ENCODE measurements at regions not wholly inside any gene's neighbourhood (a gene's known extent, or its start where the extent isn't known, plus 50 kb on each side); places are given as distances from the start of the nearest gene placed in this dataset.

GRCh38 chr14:42424501-42424900 is 817.8 kb downstream of the LRFN5 start:
- H3K4me3 Mint-ChIP-seq (ENCODE audit: unreplicated experiment) = no peak overlapping the region
- no peaks in the 10 kb centered on the region for H3K36me3 Mint-ChIP-seq (ENCODE audit: low read depth)
- no peak overlapping the region for H3K27ac Mint-ChIP-seq (ENCODE audit: unreplicated experiment)
- TF ChIP-seq, protein P1, sequence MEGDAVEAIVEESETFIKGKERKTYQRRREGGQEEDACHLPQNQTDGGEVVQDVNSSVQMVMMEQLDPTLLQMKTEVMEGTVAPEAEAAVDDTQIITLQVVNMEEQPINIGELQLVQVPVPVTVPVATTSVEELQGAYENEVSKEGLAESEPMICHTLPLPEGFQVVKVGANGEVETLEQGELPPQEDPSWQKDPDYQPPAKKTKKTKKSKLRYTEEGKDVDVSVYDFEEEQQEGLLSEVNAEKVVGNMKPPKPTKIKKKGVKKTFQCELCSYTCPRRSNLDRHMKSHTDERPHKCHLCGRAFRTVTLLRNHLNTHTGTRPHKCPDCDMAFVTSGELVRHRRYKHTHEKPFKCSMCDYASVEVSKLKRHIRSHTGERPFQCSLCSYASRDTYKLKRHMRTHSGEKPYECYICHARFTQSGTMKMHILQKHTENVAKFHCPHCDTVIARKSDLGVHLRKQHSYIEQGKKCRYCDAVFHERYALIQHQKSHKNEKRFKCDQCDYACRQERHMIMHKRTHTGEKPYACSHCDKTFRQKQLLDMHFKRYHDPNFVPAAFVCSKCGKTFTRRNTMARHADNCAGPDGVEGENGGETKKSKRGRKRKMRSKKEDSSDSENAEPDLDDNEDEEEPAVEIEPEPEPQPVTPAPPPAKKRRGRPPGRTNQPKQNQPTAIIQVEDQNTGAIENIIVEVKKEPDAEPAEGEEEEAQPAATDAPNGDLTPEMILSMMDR (IDR thresholded peaks at IDR 0.05) = no peak
- DNase-seq (ENCODE audit: low spot score) = no peak
- no peaks in the 10 kb centered on the region for H3K9me3 Mint-ChIP-seq (ENCODE audit: low read depth)
- no peaks in the 10 kb centered on the region for H3K4me1 Mint-ChIP-seq (ENCODE audit: low read depth)
- H3K27me3 Mint-ChIP-seq (ENCODE audit: low read depth) = no peaks in the 10 kb centered on the region

GRCh38 chr14:42421377-42422078 is 814.9 kb downstream of the LRFN5 start:
- H3K27ac Mint-ChIP-seq (ENCODE audit: unreplicated experiment) = no peak overlapping the region
- H3K9me3 Mint-ChIP-seq (ENCODE audit: low read depth) = no peaks in the 10 kb centered on the region
- no peaks in the 10 kb centered on the region for H3K27me3 Mint-ChIP-seq (ENCODE audit: low read depth)
- H3K36me3 Mint-ChIP-seq (ENCODE audit: low read depth) = no peaks in the 10 kb centered on the region
- H3K4me3 Mint-ChIP-seq (ENCODE audit: unreplicated experiment) = no peak overlapping the region
- no peaks in the 10 kb centered on the region for H3K4me1 Mint-ChIP-seq (ENCODE audit: low read depth)
- TF ChIP-seq, protein P1 (IDR thresholded peaks at IDR 0.05) = no peak
- no peak for DNase-seq (ENCODE audit: low spot score)

GRCh38 chr14:42420071-42420470 is 813.4 kb downstream of the LRFN5 start:
- no peak overlapping the region for H3K4me3 Mint-ChIP-seq (ENCODE audit: unreplicated experiment)
- no peaks in the 10 kb centered on the region for H3K36me3 Mint-ChIP-seq (ENCODE audit: low read depth)

DNA sequence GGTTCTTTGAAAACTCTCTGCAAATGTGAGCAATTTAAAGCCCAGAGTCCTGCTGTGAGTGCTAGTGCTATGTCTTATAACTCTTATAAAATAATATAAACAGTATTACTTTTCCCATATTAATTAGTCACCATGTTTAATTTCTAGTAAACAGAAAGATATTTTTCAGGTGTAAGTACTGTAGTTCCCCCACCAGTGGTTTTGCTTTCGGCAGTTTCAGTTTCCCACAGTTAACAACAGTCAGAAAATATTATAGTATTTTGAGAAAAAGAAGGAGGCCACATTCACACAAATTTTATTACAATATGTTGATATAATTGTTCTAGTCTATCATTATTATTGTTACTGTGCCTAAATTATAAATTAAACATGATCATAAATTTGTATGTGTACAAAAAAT is 800.5 kb downstream of the LRFN5 start:
- no peak overlapping the region for H3K4me3 Mint-ChIP-seq (ENCODE audit: unreplicated experiment)
- H3K9me3 Mint-ChIP-seq (ENCODE audit: low read depth) = no peaks in the 10 kb centered on the region
- no peaks in the 10 kb centered on the region for H3K36me3 Mint-ChIP-seq (ENCODE audit: low read depth)
- TF ChIP-seq, protein P1 (IDR thresholded peaks at IDR 0.05) = no peak
- no peak for DNase-seq (ENCODE audit: low spot score)
- peaks cover 2% of the 10 kb centered on the region for H3K27me3 Mint-ChIP-seq (ENCODE audit: low read depth)
- no peak overlapping the region for H3K27ac Mint-ChIP-seq (ENCODE audit: unreplicated experiment)
- no peaks in the 10 kb centered on the region for H3K4me1 Mint-ChIP-seq (ENCODE audit: low read depth)

More at GRCh38 chr14:42420071-42420470, 813.4 kb downstream of the LRFN5 start:
- H3K27ac Mint-ChIP-seq (ENCODE audit: unreplicated experiment) = no peak overlapping the region
- DNase-seq (ENCODE audit: low spot score) = no peak
- H3K27me3 Mint-ChIP-seq (ENCODE audit: low read depth) = no peaks in the 10 kb centered on the region
- TF ChIP-seq, protein P1 (IDR thresholded peaks at IDR 0.05) = no peak
- no peaks in the 10 kb centered on the region for H3K9me3 Mint-ChIP-seq (ENCODE audit: low read depth)
- H3K4me1 Mint-ChIP-seq (ENCODE audit: low read depth) = no peaks in the 10 kb centered on the region

DNA sequence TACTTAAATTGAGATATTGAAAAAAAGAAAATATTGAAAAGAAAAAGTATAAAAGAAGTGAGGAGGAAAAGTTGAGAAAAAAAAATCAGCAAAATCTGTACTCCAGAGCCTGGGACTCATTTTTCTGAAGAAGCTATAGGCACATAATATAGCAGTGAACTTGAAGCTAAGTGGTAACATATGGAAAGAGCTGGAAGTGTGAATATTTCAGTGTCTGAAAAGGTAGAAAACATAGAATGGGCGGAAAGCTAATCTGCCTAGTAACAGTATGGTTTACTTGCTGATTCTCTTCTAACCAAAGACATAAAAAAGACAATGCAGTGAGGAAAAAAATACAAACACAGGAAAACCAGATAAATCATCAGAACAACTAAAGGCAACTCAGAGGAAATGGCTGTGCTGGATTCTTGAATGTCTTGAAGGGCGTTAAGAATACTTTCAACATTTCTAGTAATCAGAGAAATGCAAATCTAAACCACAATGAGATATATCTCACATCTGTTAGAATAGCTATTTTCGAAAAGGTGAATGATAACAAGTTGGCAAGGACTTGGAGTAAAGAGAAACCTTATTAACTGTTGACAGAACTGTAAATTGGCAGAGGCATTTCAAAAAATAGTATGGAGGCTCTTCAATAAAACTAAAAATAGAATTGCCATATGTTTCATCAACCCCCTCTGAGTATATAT is 784.6 kb downstream of the LRFN5 start:
- no peaks in the 10 kb centered on the region for H3K9me3 Mint-ChIP-seq (ENCODE audit: low read depth)
- H3K4me3 Mint-ChIP-seq (ENCODE audit: unreplicated experiment) = no peak overlapping the region
- H3K4me1 Mint-ChIP-seq (ENCODE audit: low read depth) = no peaks in the 10 kb centered on the region
- H3K36me3 Mint-ChIP-seq (ENCODE audit: low read depth) = no peaks in the 10 kb centered on the region
- DNase-seq (ENCODE audit: low spot score) = no peak
- H3K27me3 Mint-ChIP-seq (ENCODE audit: low read depth) = no peaks in the 10 kb centered on the region
- no peak overlapping the region for H3K27ac Mint-ChIP-seq (ENCODE audit: unreplicated experiment)
- TF ChIP-seq, protein P1 (IDR thresholded peaks at IDR 0.05) = no peak

All from chondrocyte (in vitro differentiated cells).